Endothelial cell of umbilical vein (primary cell): ENCODE measurements at regions not wholly inside any gene's neighbourhood (a gene's known extent, or its start where the extent isn't known, plus 50 kb on each side); places are given as distances from the start of the nearest gene placed in this dataset.

ENCODE experiments used
- BruUV-seq: library from RNA; stranded (reverse); fragments of 400-500 nt; replicated peaks from 2 replicates; lab custom pipeline; 2021; lab: Mats Ljungman, UMichigan
- CTCF ChIA-PET: fragments of 300-600, 350-600 bp; sonication (Branson Sonifier 250); formaldehyde crosslinking; loops from one replicate; lab custom pipeline; 2021; ENCODE audit warnings: antibody characterized with exemption, inconsistent platforms; lab: Charles Lee
- POLR2A ChIA-PET: fragments of 300-600, 350-600 bp; sonication (Branson Sonifier 250); formaldehyde crosslinking; loops from one replicate; lab custom pipeline; 2021; ENCODE audit warnings: antibody characterized with exemption, inconsistent platforms; lab: Charles Lee
- DNase-seq: peaks from one replicate; pipeline ENCODE4 v3.0.0-alpha.2; 2011; ENCODE audit warnings: low read depth, low spot score
- FAIRE-seq: peaks from 2 replicates; lab custom pipeline; 2011; peaks lifted over from hg19 to GRCh38; lab: Jason Lieb, UNC
- H2AFZ ChIP-seq: 2 replicates; pipeline ENCODE4 v1.6.0; 2012; ENCODE audit warnings: low read depth, low read length, control low read depth, inconsistent platforms
- H3K27ac ChIP-seq: 2 replicates; pipeline ENCODE4 v1.5.1; 2011; ENCODE audit warnings: low read depth, mild to moderate bottlenecking, control low read depth, low read length, moderate library complexity; ENCODE audit not compliant: insufficient read depth
- H3K27me3 ChIP-seq, 2 experiments: 2 replicates each; pipeline versions ENCODE4 v1.6.0 to v1.6.1; 2011; ENCODE audit warnings: low read length in 2 of 2, mixed read lengths in 1 of 2; ENCODE audit not compliant: control insufficient read depth in 2 of 2, insufficient read depth in 2 of 2
- H3K36me3 ChIP-seq, 2 experiments: 2 replicates in 1 of 2; 3 replicates in 1 of 2; pipeline ENCODE4 v1.5.1; 2011; ENCODE audit warnings: low read length in 2 of 2, mild to moderate bottlenecking in 1 of 2, moderate library complexity in 1 of 2; ENCODE audit not compliant: control insufficient read depth in 2 of 2, insufficient read depth in 2 of 2; ENCODE audit errors: extremely low read depth in 1 of 2
- H3K4me1 ChIP-seq: 3 replicates; pipeline ENCODE4 v1.5.1; 2011; ENCODE audit warnings: mild to moderate bottlenecking, low read length; ENCODE audit not compliant: control insufficient read depth, insufficient read depth; ENCODE audit errors: extremely low read depth
- H3K4me2 ChIP-seq: 2 replicates; pipeline ENCODE4 v1.6.1; 2011; ENCODE audit warnings: low read length, control low read depth, mixed read lengths; ENCODE audit not compliant: insufficient read depth
- H3K4me3 ChIP-seq, 3 experiments: fragments of 200-600 bp in 1 of 3; sonication (generic), shearing (Covaris generic) in 1 of 3; replicated peaks in 1 of 3; 2 replicates each; pipeline ENCODE4 v1.5.1; 2011 to 2016; ENCODE audit warnings: control low read depth in 3 of 3, low read length in 3 of 3, mild to moderate bottlenecking in 2 of 3, inconsistent platforms in 1 of 3, low read depth in 1 of 3, moderate library complexity in 1 of 3; ENCODE audit not compliant: insufficient read depth in 1 of 3
- H3K79me2 ChIP-seq: 2 replicates; pipeline ENCODE4 v1.6.0; 2012; ENCODE audit warnings: low read length, inconsistent platforms; ENCODE audit not compliant: control insufficient read depth, insufficient read depth
- H3K9ac ChIP-seq: replicated peaks from 2 replicates; pipeline ENCODE3; 2011; ENCODE audit warnings: low read length, control low read depth; ENCODE audit not compliant: insufficient read depth; ENCODE audit errors: extremely low read depth
- H3K9me1 ChIP-seq: replicated peaks from 3 replicates; pipeline ENCODE4 v1.6.0; 2011; ENCODE audit warnings: mild to moderate bottlenecking, low read length; ENCODE audit not compliant: control insufficient read depth, insufficient read depth; ENCODE audit errors: extremely low read depth
- H3K9me3 ChIP-seq: replicated peaks from 2 replicates; pipeline ENCODE4 v1.5.1; 2012; ENCODE audit warnings: low read length, inconsistent platforms; ENCODE audit not compliant: control insufficient read depth, insufficient read depth
- H4K20me1 ChIP-seq: replicated peaks from 2 replicates; pipeline ENCODE3; 2011; ENCODE audit warnings: mild to moderate bottlenecking, low read length; ENCODE audit not compliant: control insufficient read depth, insufficient read depth; ENCODE audit errors: extremely low read depth
- EZH2 ChIP-seq: IDR thresholded peaks from 2 replicates; pipeline ENCODE4 v1.6.1; 2012; ENCODE audit warnings: borderline replicate concordance, low read depth, mild to moderate bottlenecking, moderate library complexity, low read length, inconsistent platforms; ENCODE audit not compliant: severe bottlenecking
- FOS ChIP-seq: IDR thresholded peaks from 2 replicates; pipeline ENCODE4 v1.6.1; 2011; ENCODE audit warnings: mild to moderate bottlenecking, low read length, moderate library complexity, borderline replicate concordance; ENCODE audit not compliant: insufficient read depth
- GATA2 ChIP-seq: IDR thresholded peaks from 2 replicates; pipeline ENCODE4 v1.7.0; 2011; ENCODE audit warnings: low read depth, mild to moderate bottlenecking, moderate library complexity, mixed read lengths, low read length; ENCODE audit not compliant: insufficient read length, insufficient read depth
- JUN ChIP-seq: IDR thresholded peaks from 2 replicates; pipeline ENCODE4 v1.6.1; 2011; ENCODE audit warnings: borderline replicate concordance, low read depth; ENCODE audit not compliant: insufficient read length, insufficient read depth
- MYC ChIP-seq: IDR thresholded peaks from one replicate; pipeline ENCODE4 v1.6.1; 2011; ENCODE audit warnings: mild to moderate bottlenecking, low read depth, low read length
- POLR2A ChIP-seq: IDR thresholded peaks from 2 replicates; pipeline ENCODE4 v1.6.1; 2012; ENCODE audit warnings: low read depth, mild to moderate bottlenecking, control low read depth, low read length
- POLR2AphosphoS5 ChIP-seq: IDR thresholded peaks from 2 replicates; pipeline ENCODE4 v1.6.1; 2012; ENCODE audit warnings: low read depth, mild to moderate bottlenecking, control low read depth, low read length, moderate library complexity; ENCODE audit not compliant: insufficient read depth
- dilution Hi-C: fragments of 300-500 bp; cut with MboI; formaldehyde crosslinking; loops from one replicate; pipeline ENCODE4 v1.15.0; 2019; ENCODE audit warnings: low sequenced_read_pairs; ENCODE audit not compliant: extremely low pct_ligation_motif_present
- intact Hi-C: fragments of 100-400 bp; cut with micrococcal nuclease; formaldehyde crosslinking; loops from one replicate; pipeline ENCODE4 v1.10.0; 2022
- TF ChIP-seq, protein P1 (sequence below), 2 donors: IDR thresholded peaks; 1 replicate in 1 of 2; 2 replicates in 1 of 2; pipeline ENCODE4 v1.5.1; 2011; ENCODE audit warnings: low read length in 2 of 2, mild to moderate bottlenecking in 2 of 2, moderate library complexity in 2 of 2, control low read depth in 1 of 2, inconsistent platforms in 1 of 2, low read depth in 1 of 2; ENCODE audit not compliant: insufficient read depth in 1 of 2; ENCODE audit errors: extremely low read depth in 1 of 2
- TF ChIP-seq, protein P2 (sequence below): IDR thresholded peaks from 2 replicates; pipeline ENCODE4 v1.6.1; 2011; ENCODE audit not compliant: insufficient read depth, insufficient read length

DNA sequence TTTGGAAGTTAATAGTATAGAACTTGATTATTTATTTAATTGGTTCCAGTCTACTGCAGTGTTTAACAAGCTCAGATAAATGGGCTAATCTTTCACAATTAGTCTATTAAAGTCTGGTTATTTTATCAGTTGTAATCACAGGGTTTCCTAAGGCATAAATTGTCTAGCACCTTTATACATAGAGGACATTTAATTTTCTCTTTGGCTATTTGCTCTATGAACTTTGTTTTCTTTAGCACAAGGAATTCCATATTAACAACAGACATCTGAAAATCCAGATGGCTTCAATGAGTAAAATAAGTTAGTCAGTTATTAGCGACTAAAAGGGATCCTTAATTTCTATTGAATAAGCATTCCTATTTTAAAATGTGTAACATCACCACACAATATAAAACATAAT is 1350.8 kb upstream of the SLC10A2 start:
- Histone ChIP-seq H3K4me3 (no peak overlapping the region), H3K27me3 (no peaks in the 10 kb centered on the region), H3K9me1 (no peaks in the 10 kb centered on the region), H3K27ac (no peak overlapping the region), H3K36me3 (no peaks in the 10 kb centered on the region), H3K9me3 (no peaks in the 10 kb centered on the region), H4K20me1 (no peaks in the 10 kb centered on the region), H3K4me2 (no peak overlapping the region), H2AFZ (no peak overlapping the region), H3K9ac (no peak overlapping the region), H3K4me1 (peaks cover 6% of the 10 kb centered on the region), H3K79me2 (no peaks in the 10 kb centered on the region)
- dilution Hi-C loops = no loop called here
- no peak for FAIRE-seq
- DNase-seq = no peak
- intact Hi-C loops = no loop called here
- ChIA-PET POLR2A (no interaction called here), CTCF (no interaction called here)
- no TSS peak for BruUV-seq
- TF ChIP-seq GATA2 = no peak
- TF ChIP-seq, protein P1, sequence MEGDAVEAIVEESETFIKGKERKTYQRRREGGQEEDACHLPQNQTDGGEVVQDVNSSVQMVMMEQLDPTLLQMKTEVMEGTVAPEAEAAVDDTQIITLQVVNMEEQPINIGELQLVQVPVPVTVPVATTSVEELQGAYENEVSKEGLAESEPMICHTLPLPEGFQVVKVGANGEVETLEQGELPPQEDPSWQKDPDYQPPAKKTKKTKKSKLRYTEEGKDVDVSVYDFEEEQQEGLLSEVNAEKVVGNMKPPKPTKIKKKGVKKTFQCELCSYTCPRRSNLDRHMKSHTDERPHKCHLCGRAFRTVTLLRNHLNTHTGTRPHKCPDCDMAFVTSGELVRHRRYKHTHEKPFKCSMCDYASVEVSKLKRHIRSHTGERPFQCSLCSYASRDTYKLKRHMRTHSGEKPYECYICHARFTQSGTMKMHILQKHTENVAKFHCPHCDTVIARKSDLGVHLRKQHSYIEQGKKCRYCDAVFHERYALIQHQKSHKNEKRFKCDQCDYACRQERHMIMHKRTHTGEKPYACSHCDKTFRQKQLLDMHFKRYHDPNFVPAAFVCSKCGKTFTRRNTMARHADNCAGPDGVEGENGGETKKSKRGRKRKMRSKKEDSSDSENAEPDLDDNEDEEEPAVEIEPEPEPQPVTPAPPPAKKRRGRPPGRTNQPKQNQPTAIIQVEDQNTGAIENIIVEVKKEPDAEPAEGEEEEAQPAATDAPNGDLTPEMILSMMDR (IDR thresholded peaks at IDR 0.05; ENCODE audit: extremely low read depth in 1 of 2, insufficient read depth in 1 of 2, low read depth in 1 of 2, low read length in 2 of 2) = no peak
- TF ChIP-seq MYC = no peak
- TF ChIP-seq POLR2A = no peak
- no peak for TF ChIP-seq EZH2
- TF ChIP-seq, protein P2, sequence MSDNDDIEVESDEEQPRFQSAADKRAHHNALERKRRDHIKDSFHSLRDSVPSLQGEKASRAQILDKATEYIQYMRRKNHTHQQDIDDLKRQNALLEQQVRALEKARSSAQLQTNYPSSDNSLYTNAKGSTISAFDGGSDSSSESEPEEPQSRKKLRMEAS = no peak
- no peak for TF ChIP-seq JUN
- no peak for TF ChIP-seq FOS
- TF ChIP-seq POLR2AphosphoS5 = no peak
